Activated CD8-positive, alpha-beta T cell treated with anti-CD3 and anti-CD28 coated beads, Interleukin-2, amount 10 ng/mL, durations not matched to agents 7 days and 5 days (primary cell): ENCODE measurements at regions not wholly inside any gene's neighbourhood (a gene's known extent, or its start where the extent isn't known, plus 50 kb on each side); places are given as distances from the start of the nearest gene placed in this dataset.

Source experiments
- ATAC-seq: fragments of 150-1000 bp; cut with Tn5 transposase; one replicate; pipeline ENCODE4 v1.10.0; 2021; ENCODE audit warnings: moderate library complexity
- CTCF ChIA-PET: fragments of 350-600 bp; sonication (Branson Sonifier 250); formaldehyde crosslinking; loops from one replicate; lab custom pipeline; 2021; ENCODE audit warnings: antibody characterized with exemption; lab: Charles Lee
- POLR2A ChIA-PET: fragments of 350-600 bp; sonication (Branson Sonifier 250); formaldehyde crosslinking; loops from one replicate; lab custom pipeline; 2021; ENCODE audit warnings: antibody characterized with exemption; lab: Charles Lee
- DNase-seq: peaks from one replicate; pipeline ENCODE4 v3.0.0-alpha.2; 2020
- H3K27ac Mint-ChIP-seq: one replicate; pipeline ENCODE4 v1.8.0; 2021; ENCODE audit warnings: mild to moderate bottlenecking, mixed read lengths
- H3K27me3 Mint-ChIP-seq: one replicate; pipeline ENCODE4 v1.8.0; 2021; ENCODE audit warnings: low read depth, mixed read lengths
- H3K36me3 Mint-ChIP-seq: one replicate; pipeline ENCODE4 v1.8.0; 2021; ENCODE audit warnings: low read depth, mixed read lengths
- H3K4me1 Mint-ChIP-seq: one replicate; pipeline ENCODE4 v1.8.0; 2021; ENCODE audit warnings: low read depth, mixed read lengths
- H3K4me3 Mint-ChIP-seq: one replicate; pipeline ENCODE4 v1.8.0; 2021; ENCODE audit warnings: mild to moderate bottlenecking, mixed read lengths
- H3K9me3 Mint-ChIP-seq: one replicate; pipeline ENCODE4 v1.8.0; 2022; ENCODE audit warnings: mixed read lengths; ENCODE audit not compliant: insufficient read depth

GRCh38 chr7:49333180-49333881 lies 409.0 kb downstream of the CDC14C start:
- no peaks in the 10 kb centered on the region for H3K4me1 Mint-ChIP-seq

GRCh38 chr7:49341849-49342248 lies 417.5 kb downstream of the CDC14C start:
- no peaks in the 10 kb centered on the region for H3K4me1 Mint-ChIP-seq
- no peak overlapping the region for H3K4me3 Mint-ChIP-seq
- POLR2A ChIA-PET, result no interaction called here
- CTCF ChIA-PET, result no interaction called here
- no peaks in the 10 kb centered on the region for H3K9me3 Mint-ChIP-seq
- no peak for ATAC-seq
- no peak for DNase-seq
- no peaks in the 10 kb centered on the region for H3K36me3 Mint-ChIP-seq
- no peak overlapping the region for H3K27ac Mint-ChIP-seq
- H3K27me3 Mint-ChIP-seq, result no peaks in the 10 kb centered on the region

More at GRCh38 chr7:49333180-49333881, 409.0 kb downstream of the CDC14C start:
- H3K27me3 Mint-ChIP-seq, result no peaks in the 10 kb centered on the region
- no peak for ATAC-seq
- H3K4me3 Mint-ChIP-seq, result no peak overlapping the region
- no peaks in the 10 kb centered on the region for H3K36me3 Mint-ChIP-seq
- POLR2A ChIA-PET, result no interaction called here
- no peak overlapping the region for H3K27ac Mint-ChIP-seq
- no peaks in the 10 kb centered on the region for H3K9me3 Mint-ChIP-seq
- CTCF ChIA-PET, result no interaction called here
- no peak for DNase-seq

DNA sequence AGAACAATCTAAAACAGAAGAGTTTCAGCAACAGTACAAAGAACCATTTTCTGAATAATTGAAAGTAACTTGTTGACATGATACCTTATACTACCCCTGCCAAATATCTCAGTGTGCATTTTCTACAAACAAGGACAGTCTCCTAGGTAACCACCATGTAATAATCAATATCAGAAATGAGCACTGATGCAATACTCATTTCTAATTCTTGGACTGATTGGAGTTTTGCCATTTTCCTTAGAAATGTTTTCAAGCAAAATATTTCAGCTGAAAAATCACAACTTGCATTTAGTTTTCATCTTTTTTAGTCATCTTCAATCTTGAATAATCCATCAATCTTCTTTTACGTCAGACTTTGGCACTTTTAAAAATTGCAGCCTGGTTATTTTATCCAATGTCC lies 420.2 kb downstream of the CDC14C start:
- H3K27me3 Mint-ChIP-seq, result no peaks in the 10 kb centered on the region
- ATAC-seq, result no peak
- CTCF ChIA-PET, result no interaction called here

GRCh38 chr7:49346195-49346899 lies 422.0 kb downstream of the CDC14C start:
- Mint-ChIP-seq H3K27ac (no peak overlapping the region), H3K27me3 (no peaks in the 10 kb centered on the region), H3K4me3 (no peak overlapping the region), H3K9me3 (peaks cover 4% of the 10 kb centered on the region), H3K36me3 (no peaks in the 10 kb centered on the region), H3K4me1 (no peaks in the 10 kb centered on the region)
- ChIA-PET CTCF (no interaction called here), POLR2A (no interaction called here)
- no peak for DNase-seq
- no peak for ATAC-seq

More for the DNA sequence above, 420.2 kb downstream of the CDC14C start:
- no peak for DNase-seq
- Mint-ChIP-seq H3K36me3 (no peaks in the 10 kb centered on the region), H3K4me1 (no peaks in the 10 kb centered on the region), H3K9me3 (peaks cover under 1% of the 10 kb centered on the region), H3K27ac (no peak overlapping the region), H3K4me3 (no peak overlapping the region)
- POLR2A ChIA-PET, result no interaction called here

- POLR2A ChIA-PET, result no interaction called here
- no peaks in the 10 kb centered on the region for H3K36me3 Mint-ChIP-seq
- H3K27ac Mint-ChIP-seq, result no peak overlapping the region
- H3K9me3 Mint-ChIP-seq, result no peaks in the 10 kb centered on the region
- CTCF ChIA-PET, result no interaction called here
- H3K4me3 Mint-ChIP-seq, result no peak overlapping the region
- no peaks in the 10 kb centered on the region for H3K27me3 Mint-ChIP-seq
- no peak for DNase-seq
- ATAC-seq, result no peak
- H3K4me1 Mint-ChIP-seq, result no peaks in the 10 kb centered on the region
Measured at GRCh38 chr7:49367072-49367471, 406.4 kb upstream of the VWC2 start.

- DNase-seq (no peak), ATAC-seq (no peak)
- POLR2A ChIA-PET, result no interaction called here
- no peaks in the 10 kb centered on the region for H3K36me3 Mint-ChIP-seq
- no peaks in the 10 kb centered on the region for H3K27me3 Mint-ChIP-seq
- no peak overlapping the region for H3K4me3 Mint-ChIP-seq
- CTCF ChIA-PET, result no interaction called here
- H3K9me3 Mint-ChIP-seq, result no peaks in the 10 kb centered on the region
- no peaks in the 10 kb centered on the region for H3K4me1 Mint-ChIP-seq
- H3K27ac Mint-ChIP-seq, result no peak overlapping the region
Measured at GRCh38 chr7:49371771-49372170, 401.7 kb upstream of the VWC2 start.

DNA sequence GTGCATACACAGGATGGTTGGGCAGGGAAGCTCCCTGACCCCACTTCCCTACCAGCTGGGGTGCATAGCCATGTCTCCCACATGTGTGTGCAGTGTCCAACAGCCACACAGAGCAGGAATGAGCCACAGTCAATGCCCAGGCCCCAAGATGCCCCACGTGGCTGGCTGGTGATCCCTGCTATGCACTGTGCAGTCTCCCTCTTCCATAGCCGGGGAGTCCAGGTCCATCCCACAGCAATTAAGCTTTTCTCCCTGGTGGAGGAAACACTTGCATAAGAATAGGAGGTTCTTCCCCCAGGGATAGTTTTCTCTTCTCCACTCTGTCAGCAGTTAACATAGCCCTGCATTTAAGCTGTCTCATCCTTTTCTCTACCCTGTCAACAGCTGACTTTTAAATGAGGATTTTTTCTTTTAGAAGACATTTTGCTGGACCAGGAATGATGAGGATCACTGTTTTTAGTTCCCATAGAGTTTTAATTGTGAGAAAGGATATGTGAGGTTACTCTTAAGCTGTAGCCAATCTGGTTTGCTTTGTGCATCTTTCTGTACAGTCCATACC lies 396.5 kb upstream of the VWC2 start:
- Mint-ChIP-seq H3K9me3 (peaks cover 5% of the 10 kb centered on the region), H3K4me3 (no peak overlapping the region), H3K4me1 (no peaks in the 10 kb centered on the region), H3K27ac (no peak overlapping the region), H3K27me3 (no peaks in the 10 kb centered on the region), H3K36me3 (no peaks in the 10 kb centered on the region)
- DNase-seq, result no peak
- CTCF ChIA-PET, result no interaction called here
- ATAC-seq, result no peak
- POLR2A ChIA-PET, result no interaction called here

- CTCF ChIA-PET, result no interaction called here
- ATAC-seq (no peak), DNase-seq (no peak)
- H3K4me1 Mint-ChIP-seq, result no peaks in the 10 kb centered on the region
- peaks cover 4% of the 10 kb centered on the region for H3K9me3 Mint-ChIP-seq
- no peaks in the 10 kb centered on the region for H3K27me3 Mint-ChIP-seq
- POLR2A ChIA-PET, result no interaction called here
- no peaks in the 10 kb centered on the region for H3K36me3 Mint-ChIP-seq
- H3K27ac Mint-ChIP-seq, result no peak overlapping the region
- H3K4me3 Mint-ChIP-seq, result no peak overlapping the region
Measured at GRCh38 chr7:49386792-49387191, 386.6 kb upstream of the VWC2 start.

- Mint-ChIP-seq H3K36me3 (no peaks in the 10 kb centered on the region), H3K9me3 (peaks cover 4% of the 10 kb centered on the region), H3K4me3 (no peak overlapping the region), H3K27me3 (no peaks in the 10 kb centered on the region), H3K27ac (no peak overlapping the region), H3K4me1 (no peaks in the 10 kb centered on the region)
- CTCF ChIA-PET, result no interaction called here
- DNase-seq, result no peak
- POLR2A ChIA-PET, result no interaction called here
- ATAC-seq, result no peak
Measured at GRCh38 chr7:49389871-49390479, 383.5 kb upstream of the VWC2 start.

DNA sequence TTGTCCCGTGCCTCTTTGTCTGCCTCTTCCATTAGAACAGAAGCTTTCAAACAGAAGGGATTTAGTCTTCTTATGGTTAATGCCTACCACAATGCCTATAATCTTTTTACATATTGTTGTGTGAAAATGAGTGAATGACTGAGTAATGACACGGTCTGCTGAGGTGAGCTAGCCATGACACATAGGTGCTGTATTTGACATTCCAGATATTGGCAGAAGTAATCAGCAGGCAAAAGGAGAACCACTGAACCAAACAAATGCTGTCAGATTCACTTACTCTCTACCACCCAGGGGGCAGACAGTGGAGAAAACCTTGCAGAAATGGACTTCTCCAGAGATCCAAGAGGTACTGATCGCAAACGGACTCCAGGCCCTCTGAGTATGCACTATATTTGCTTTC lies 377.2 kb upstream of the VWC2 start:
- Mint-ChIP-seq H3K36me3 (no peaks in the 10 kb centered on the region), H3K9me3 (no peaks in the 10 kb centered on the region), H3K27me3 (no peaks in the 10 kb centered on the region), H3K4me3 (no peak overlapping the region), H3K27ac (no peak overlapping the region), H3K4me1 (no peaks in the 10 kb centered on the region)
- POLR2A ChIA-PET, result no interaction called here
- CTCF ChIA-PET, result no interaction called here
- ATAC-seq (no peak), DNase-seq (no peak)

DNA sequence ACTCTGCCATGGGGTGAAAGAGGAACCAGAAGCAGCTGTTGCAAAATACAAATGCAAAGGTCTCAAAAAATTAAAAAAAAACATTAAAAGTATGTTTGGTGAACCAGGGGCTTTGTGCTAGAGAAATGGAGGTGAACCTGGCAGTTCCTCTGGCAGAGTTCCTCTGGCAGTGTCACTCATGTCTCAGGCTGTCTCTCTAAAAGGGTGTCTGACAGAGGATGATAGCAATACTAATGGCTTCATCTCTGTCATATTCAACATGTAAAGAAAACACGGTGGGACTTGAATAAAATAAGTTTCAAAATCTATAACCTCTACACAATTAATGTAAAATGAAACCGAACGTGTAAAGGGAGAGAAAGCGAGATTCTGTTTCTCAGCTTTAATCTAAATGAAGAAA lies 375.7 kb upstream of the VWC2 start:
- Mint-ChIP-seq H3K4me1 (no peaks in the 10 kb centered on the region), H3K9me3 (no peaks in the 10 kb centered on the region), H3K4me3 (no peak overlapping the region), H3K36me3 (no peaks in the 10 kb centered on the region), H3K27ac (no peak overlapping the region), H3K27me3 (no peaks in the 10 kb centered on the region)
- DNase-seq (no peak), ATAC-seq (no peak)
- CTCF ChIA-PET, result no interaction called here
- POLR2A ChIA-PET, result no interaction called here

- no peaks in the 10 kb centered on the region for H3K9me3 Mint-ChIP-seq
- H3K27me3 Mint-ChIP-seq, result no peaks in the 10 kb centered on the region
- POLR2A ChIA-PET, result no interaction called here
- H3K4me3 Mint-ChIP-seq, result no peak overlapping the region
- no peaks in the 10 kb centered on the region for H3K4me1 Mint-ChIP-seq
- ATAC-seq (no peak), DNase-seq (no peak)
- H3K36me3 Mint-ChIP-seq, result no peaks in the 10 kb centered on the region
- CTCF ChIA-PET, result no interaction called here
- no peak overlapping the region for H3K27ac Mint-ChIP-seq
Measured at GRCh38 chr7:49398236-49398635, 375.2 kb upstream of the VWC2 start.
